Mesenteric fat pad (tissue), 1 donor: ENCODE measurements at regions not wholly inside any gene's neighbourhood (a gene's known extent, or its start where the extent isn't known, plus 50 kb on each side); places are given as distances from the start of the nearest gene placed in this dataset.

ENCODE experiments used
- DNase-seq: peaks from one replicate; pipeline ENCODE4 v3.0.0-alpha.2; 2020; ENCODE audit warnings: low spot score
- donor health status: DM: yes; HTN: yes; CAD: no.

GRCh38 chr5:74428275-74428674 lies 212.3 kb downstream of the ENC1 start:
- DNase-seq: no peak

- no peak for DNase-seq
Measured at GRCh38 chr5:74426506-74426905, 214.0 kb downstream of the ENC1 start.

DNA sequence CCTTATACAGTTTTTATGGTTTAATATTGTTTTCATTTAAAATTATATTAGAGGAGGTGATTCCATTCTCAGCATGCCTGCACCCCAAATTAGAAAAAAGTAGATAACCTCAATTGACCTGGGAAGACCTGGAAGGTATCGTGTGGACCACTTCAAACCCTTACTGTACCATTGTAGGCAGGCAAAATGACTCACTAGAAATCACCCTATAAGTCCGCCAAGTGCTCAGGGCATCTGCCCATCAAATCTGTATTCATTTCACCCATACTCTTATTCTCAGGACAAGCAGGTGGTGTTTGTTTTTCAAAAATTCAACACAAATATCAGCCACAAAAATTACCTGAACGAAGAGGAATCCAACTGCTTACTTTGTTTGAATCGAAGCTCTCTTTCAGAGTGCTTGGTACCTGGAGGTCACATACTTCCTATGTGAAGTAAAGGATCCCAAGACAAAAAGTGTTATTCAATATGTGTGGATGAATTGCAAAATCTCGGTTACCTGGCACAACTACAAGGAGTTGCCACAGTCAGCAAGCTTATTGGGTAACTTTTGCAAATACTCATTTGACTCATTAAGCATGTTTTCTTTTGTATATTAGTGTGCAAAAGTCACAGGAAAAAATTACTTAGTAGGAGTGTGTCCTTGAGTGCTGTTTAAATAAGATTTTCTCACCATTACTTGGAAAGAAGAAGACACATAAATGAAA lies 216.2 kb downstream of the ENC1 start:
- DNase-seq: no peak

DNA sequence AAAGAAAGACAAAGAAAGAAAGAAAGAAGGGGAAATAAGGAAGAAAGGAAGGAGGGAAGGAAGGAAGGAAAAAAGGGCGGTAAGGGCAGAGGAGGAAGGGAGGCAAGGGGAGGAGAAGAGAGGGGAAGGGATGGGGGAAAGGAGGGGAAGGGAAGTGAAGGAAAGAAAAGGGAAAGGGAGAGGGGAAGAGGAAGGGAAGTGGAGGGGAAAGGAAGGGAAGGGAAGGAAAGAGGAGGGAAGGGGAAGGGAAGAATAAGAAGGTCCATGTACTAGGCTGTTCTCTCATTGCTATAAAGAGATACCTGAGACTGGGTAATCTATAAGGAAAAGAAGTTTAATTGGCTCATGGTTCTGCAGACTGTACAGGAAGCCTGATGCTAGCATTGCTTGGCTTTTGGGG lies 217.1 kb downstream of the ENC1 start:
- DNase-seq: no peak

DNA sequence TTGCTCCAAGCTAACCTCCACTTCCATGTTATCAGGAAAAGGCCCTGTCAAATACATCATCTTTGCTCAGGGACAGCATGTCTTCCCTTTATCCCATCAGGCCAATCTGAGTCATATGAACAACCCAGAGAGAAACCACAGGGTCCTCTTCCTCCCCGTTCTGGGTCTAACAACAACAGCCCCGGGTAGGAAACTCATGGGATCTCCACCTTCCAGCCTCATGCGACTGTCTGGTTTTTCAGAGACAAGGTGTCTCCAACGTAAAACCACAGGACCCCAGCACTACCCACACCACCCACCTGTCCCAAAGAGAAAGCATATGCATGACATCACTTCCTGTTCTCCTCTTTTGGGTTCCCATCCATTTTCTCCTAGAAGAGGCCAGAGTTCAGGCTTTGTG lies 217.9 kb downstream of the ENC1 start:
- no peak for DNase-seq

DNA sequence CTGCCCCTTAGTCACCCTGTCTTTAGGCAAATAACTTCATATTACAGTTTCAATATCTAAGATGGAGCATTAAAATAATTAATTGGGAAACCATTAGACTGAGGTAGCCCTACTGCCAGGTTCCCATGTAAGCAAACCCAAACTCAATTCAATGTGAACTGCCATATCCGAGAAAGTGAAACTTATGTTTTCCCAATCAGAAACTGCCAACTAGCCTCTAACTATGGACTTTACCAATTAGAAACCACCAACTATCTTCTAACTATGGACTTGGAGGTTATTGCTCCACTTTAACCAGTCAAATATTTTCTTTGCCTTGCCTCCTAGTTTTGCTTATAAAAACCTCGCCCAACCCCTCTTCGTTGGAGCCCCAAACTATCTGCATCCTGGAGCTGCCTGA lies 218.5 kb downstream of the ENC1 start:
- no peak for DNase-seq

DNA sequence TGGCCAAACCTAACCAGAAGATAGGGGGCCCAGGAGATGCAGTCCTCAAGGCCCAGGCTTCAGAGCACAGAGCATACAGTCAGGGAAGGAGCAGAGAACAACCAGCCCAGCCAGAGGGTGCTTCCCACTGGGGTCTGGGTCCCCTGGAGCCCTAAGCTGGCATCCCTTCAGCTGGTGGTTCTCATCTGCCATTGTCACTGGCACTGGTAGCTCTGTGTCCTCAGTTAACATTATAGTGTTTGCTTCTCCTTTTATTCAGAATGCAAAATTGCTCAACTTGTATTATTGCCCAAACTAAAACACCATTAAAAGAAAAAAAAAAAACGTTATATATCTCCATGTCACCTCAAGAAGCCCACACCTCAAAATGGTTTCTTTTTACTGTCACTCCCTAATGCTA lies 219.2 kb downstream of the ENC1 start:
- DNase-seq: no peak

DNA sequence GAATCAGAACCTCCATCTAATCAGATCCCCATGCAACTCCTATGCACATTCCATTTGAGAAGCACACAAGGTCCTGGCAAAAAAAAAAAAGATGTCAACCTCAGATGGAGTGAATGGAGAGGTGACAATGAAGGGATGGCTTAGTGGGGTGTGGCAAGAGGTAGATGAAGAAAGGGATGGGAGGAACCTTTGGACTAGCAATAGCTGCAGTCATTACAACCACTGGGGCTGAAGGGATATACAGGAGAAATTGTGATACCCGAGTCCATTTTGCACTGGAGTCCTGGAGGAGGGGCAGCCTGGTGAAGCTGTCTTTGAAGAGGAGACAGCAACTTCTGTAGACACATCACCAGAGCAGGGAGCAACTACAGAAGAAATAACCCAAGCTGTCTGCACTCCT lies 219.6 kb downstream of the ENC1 start:
- no peak for DNase-seq

DNA sequence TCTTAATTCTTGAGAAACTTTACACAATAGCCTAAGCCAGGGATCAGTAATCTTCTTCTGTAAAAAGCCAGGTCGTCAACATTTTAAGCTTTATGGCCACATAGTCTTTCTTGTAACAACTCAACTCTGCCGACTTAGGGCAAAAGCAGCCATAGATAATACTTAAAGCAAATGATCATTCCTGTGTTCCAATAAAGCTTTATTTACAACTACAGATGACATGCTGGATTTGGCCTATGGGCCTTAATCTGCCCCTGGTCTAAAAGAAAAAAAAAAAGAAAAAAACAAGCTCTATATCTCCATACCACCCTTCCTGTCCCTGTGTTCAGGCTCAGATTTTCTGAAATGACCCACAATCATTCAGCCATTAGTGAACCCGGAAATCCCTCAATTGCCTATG lies 220.3 kb downstream of the ENC1 start:
- DNase-seq: no peak

GRCh38 chr5:74419468-74419867 lies 221.1 kb downstream of the ENC1 start:
- DNase-seq: no peak

- no peak for DNase-seq
Measured at GRCh38 chr5:74418709-74419108, 221.8 kb downstream of the ENC1 start.

DNA sequence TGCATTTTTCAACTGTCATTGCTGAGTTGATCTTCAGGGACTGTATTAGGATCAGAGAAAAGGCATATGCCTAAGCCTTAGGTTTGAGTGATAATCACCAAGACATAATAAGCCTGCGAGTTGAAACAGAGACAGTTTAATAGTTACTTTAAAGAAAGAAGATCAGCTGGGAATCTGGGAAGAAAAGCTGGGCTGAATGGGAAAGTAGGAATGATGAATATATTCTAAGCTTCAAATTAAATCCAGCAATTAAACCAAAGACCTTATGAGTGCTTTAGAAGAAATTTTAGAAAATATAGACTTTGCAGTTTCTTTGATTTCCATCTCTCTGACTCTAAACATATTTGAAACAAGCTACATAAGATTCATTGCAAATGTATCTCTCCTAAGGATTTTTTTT lies 222.3 kb downstream of the ENC1 start:
- no peak for DNase-seq

- DNase-seq: no peak
Measured at GRCh38 chr5:74415695-74416102, 224.8 kb downstream of the ENC1 start.

DNA sequence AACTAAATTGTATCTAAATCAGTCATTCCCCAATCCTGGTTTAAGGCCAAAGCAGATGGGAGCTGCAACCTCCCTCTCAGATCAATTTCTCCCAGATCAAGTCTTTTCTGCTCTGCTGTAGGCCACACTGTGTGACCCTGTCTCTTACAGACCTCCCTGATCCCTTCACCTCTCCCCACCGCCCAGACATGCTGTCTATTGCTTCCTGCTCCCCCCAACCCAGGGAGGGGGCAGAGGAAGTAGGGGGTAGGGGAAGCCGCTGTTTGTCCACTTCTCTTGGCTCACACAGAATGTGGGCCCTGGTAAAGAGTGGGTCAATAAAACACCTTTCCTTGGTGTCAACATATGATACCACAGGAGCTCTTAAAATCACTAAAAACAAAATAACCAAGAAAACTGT lies 226.3 kb downstream of the ENC1 start:
- no peak for DNase-seq

DNA sequence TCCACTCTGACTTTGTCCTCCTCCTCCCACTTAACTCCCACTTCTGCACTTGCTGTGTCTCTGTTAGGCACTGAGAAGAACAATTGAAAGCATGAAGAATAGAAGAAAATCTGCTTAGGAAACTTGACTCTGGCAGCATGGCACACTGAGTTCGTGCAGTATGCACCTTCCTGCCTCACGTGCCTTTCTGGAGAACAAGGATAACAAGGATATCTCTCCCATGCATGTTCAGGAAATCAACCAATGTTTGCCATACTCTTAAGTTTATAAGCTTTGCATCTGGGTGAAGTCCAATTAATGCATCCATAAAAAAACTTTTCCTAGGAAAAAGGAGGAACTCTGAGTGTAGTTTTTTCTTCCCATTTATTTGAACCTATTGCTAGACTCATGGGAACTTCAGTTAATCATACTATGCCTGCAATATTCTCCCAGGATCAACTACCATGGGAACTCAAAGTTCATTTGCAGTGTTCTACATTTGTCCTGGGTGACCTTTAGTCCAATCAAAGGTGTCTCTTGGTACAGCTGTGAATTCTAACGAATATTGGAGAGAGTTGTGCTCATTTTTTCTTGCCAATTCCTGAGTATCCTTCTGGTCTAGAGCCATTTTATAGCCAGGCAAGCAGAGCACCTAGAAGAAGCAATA lies 227.0 kb downstream of the ENC1 start:
- DNase-seq: no peak

DNA sequence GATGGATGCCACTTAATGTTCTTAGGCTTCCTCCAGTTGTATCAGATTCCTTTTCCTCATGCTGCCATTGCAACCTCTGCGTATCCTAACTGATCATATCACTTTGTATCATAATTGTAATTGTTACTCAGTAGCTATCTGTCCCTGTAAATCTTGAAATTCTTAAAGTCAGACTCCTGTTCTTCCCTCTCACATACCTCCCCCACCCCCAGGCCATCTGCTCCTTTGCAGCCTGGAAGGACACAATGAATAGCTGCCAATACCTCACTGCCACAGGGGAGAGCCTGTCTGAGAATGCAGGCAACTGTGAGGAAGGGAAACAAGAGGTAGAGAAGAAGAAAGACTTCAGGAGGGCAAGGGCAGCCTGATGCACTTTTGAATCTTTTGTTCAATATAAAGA lies 228.5 kb downstream of the ENC1 start:
- DNase-seq: no peak

DNA sequence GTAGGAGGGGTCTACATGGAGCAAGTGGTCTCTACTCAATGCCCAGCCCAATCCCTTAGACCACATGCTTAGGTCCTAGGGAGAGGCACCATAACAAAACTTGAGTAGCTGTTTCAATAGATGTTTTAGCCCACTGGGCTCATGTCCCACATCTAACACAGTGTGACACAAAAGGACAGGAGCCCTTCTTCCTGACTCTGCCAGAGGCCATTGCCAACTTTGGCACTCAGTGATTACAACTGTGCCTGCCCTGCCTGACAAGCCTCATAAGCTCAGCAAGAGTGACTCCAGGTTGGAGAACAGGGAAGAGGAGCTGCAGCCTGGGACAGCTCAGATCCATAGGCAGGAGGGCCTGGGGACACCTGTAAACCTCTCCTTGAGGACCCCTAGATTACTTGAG lies 230.8 kb downstream of the ENC1 start:
- DNase-seq: no peak

DNA sequence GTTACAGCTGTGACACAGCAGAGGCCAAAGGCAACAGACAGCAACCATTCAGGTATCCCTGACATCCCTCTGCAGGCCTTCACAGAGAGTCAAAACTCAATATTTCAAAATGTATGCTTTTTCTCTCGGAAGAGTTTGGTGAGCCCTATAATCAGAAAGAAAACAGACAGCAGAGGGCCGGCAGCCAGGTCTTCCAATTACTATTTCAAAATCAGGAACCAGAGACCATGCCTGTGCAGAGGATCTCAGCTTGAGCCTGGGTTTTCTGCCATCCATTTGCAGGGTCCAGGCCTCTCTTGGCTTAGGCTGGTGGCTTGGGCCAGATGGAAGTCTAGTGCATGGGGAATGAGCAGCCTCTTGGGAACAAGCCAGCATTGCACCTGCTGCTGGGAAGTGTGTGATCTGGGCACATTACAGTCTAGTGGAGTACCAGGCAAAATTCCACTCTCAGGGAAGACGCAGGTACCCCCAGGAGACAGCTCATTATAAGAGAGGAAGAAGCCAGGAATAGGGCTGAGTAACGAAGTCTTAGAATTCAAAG lies 231.3 kb downstream of the ENC1 start:
- DNase-seq: no peak

GRCh38 chr5:74408150-74409043 lies 232.1 kb downstream of the ENC1 start:
- DNase-seq: no peak

GRCh38 chr5:74407701-74408100 lies 232.8 kb downstream of the ENC1 start:
- no peak for DNase-seq

GRCh38 chr5:74406844-74407243 lies 233.7 kb downstream of the ENC1 start:
- DNase-seq: no peak

GRCh38 chr5:74405593-74405992 lies 234.9 kb downstream of the ENC1 start:
- DNase-seq: no peak
